ENCODE measurements at regions not wholly inside any gene's neighbourhood (a gene's known extent, or its start where the extent isn't known, plus 50 kb on each side); places are given as distances from the start of the nearest gene placed in this dataset.

GRCh38 chr4:38203609-38204008 is 243.4 kb downstream of the PTTG2 start:
- BruUV-seq (replicated peaks): no TSS peak
- H3K9me3 ChIP-seq (ENCODE audit: control insufficient read depth in 1 of 2, insufficient read depth in 1 of 2, low read depth in 1 of 2, low read length in 2 of 2): no peaks in the 10 kb centered on the region
- TF ChIP-seq ELF1 (IDR thresholded peaks at IDR 0.05; ENCODE audit: borderline replicate concordance, low read depth): no peak
- TF ChIP-seq CBX3 (IDR thresholded peaks at IDR 0.05; ENCODE audit: low read depth): no peak
- TF ChIP-seq, protein P1, sequence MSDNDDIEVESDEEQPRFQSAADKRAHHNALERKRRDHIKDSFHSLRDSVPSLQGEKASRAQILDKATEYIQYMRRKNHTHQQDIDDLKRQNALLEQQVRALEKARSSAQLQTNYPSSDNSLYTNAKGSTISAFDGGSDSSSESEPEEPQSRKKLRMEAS (IDR thresholded peaks at IDR 0.05): no peak
- no peak for TF ChIP-seq POLR2A (IDR thresholded peaks at IDR 0.05; ENCODE audit: borderline replicate concordance, extremely low read depth, insufficient read depth, insufficient read length)
- TF ChIP-seq, protein P2, sequence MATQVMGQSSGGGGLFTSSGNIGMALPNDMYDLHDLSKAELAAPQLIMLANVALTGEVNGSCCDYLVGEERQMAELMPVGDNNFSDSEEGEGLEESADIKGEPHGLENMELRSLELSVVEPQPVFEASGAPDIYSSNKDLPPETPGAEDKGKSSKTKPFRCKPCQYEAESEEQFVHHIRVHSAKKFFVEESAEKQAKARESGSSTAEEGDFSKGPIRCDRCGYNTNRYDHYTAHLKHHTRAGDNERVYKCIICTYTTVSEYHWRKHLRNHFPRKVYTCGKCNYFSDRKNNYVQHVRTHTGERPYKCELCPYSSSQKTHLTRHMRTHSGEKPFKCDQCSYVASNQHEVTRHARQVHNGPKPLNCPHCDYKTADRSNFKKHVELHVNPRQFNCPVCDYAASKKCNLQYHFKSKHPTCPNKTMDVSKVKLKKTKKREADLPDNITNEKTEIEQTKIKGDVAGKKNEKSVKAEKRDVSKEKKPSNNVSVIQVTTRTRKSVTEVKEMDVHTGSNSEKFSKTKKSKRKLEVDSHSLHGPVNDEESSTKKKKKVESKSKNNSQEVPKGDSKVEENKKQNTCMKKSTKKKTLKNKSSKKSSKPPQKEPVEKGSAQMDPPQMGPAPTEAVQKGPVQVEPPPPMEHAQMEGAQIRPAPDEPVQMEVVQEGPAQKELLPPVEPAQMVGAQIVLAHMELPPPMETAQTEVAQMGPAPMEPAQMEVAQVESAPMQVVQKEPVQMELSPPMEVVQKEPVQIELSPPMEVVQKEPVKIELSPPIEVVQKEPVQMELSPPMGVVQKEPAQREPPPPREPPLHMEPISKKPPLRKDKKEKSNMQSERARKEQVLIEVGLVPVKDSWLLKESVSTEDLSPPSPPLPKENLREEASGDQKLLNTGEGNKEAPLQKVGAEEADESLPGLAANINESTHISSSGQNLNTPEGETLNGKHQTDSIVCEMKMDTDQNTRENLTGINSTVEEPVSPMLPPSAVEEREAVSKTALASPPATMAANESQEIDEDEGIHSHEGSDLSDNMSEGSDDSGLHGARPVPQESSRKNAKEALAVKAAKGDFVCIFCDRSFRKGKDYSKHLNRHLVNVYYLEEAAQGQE (IDR thresholded peaks at IDR 0.05; ENCODE audit: low read depth): no peak
- no peak for TF ChIP-seq SIN3A (IDR thresholded peaks at IDR 0.05; ENCODE audit: low read depth)
- H2AFZ ChIP-seq (ENCODE audit: low read depth, low read length, poor library complexity, severe bottlenecking): no peak overlapping the region
- H3K79me2 ChIP-seq (ENCODE audit: insufficient read depth, low read length): no peaks in the 10 kb centered on the region
- H3K4me3 ChIP-seq (replicated peaks in 1 of 2; ENCODE audit: low read depth in 1 of 2, low read length in 2 of 2): no peak overlapping the region
- H3K9me2 ChIP-seq (ENCODE audit: insufficient read depth): no peaks in the 10 kb centered on the region
- no peak overlapping the region for H3K4me2 ChIP-seq (ENCODE audit: low read length)
- CTCF ChIA-PET: interaction anchor here (1.1 kb wide), 1 partner anchor 115 kb away, joined by 3 read pairs; no protein-coding TSS in a partner anchor
- H3K27ac ChIP-seq (ENCODE audit: low read depth, low read length): no peak overlapping the region
- DNase-seq (ENCODE audit: low read depth, low spot score) (no peak), ATAC-seq (no peak)
- POLR2A ChIA-PET: no interaction called here
- RAD21 ChIA-PET (ENCODE audit: low non-redundant PET in 1 of 2, low total read pairs in 2 of 2, uncharacterized antibody in 2 of 2, unreplicated experiment in 2 of 2): no interaction called here
- no peaks in the 10 kb centered on the region for H3K4me1 ChIP-seq (ENCODE audit: control insufficient read depth in 1 of 2, insufficient read depth in 2 of 2, low read length in 2 of 2)
- no peaks in the 10 kb centered on the region for H3K36me3 ChIP-seq (ENCODE audit: control insufficient read depth in 1 of 2, insufficient read depth in 2 of 2, low read length in 2 of 2)
- H4K20me1 ChIP-seq (ENCODE audit: insufficient read depth): no peaks in the 10 kb centered on the region
- H3K27me3 ChIP-seq (ENCODE audit: insufficient read depth, low read length): no peaks in the 10 kb centered on the region
- no peak overlapping the region for H3K9ac ChIP-seq (ENCODE audit: low read length)
- intact Hi-C loops (cut with micrococcal nuclease): no loop called here
